ENCODE measurements at regions not wholly inside any gene's neighbourhood (a gene's known extent, or its start where the extent isn't known, plus 50 kb on each side); places are given as distances from the start of the nearest gene placed in this dataset.
"Not testable (repeated sequence)": the region's sequence is repeated elsewhere in the genome, so short reads cannot be mapped to it uniquely, and the experiment has no call there.

- no peak for DNase-seq
Observed at GRCh38 chr9:30799527-30800101, 1584.8 kb upstream of the ACO1 start.

DNA sequence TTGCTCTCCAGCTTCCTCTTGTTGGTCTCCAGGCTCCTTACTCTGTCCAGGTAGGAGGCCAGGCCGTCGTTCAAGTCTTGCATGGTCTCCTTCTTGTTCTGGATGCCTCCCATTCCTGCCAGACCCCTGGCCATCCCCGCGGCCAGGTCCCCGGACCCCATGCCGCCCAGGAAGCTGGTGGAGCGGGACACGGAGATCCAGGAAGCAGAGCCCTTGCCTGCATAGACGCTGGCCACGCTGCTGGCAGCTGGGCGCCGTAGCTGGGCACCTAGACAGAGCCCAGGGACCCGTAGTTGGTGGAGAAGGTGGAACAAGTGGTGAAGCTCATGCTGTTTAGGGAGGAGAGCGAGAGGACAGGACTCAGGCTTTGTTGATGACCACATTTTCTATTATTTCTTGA is 1584.0 kb upstream of the ACO1 start:
- no peak for DNase-seq

DNA sequence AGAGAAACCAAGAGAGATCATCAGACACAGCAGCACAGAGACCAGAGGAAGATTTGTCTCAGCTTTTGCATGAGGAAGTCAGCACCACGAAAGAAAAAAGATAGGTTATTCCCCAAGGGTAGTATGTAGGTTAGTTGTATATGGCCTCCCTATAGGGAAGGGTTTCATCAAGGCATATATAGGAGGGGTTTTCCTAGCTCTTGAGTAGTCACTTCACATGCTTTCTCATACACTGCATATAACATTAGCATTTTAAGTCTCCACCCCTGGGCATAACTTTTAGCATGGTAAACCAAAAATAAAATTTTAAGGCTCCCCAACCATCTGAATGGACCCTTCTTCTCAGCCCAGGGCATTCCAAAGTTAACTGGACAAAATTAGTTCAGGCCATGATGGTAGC is 1571.6 kb upstream of the ACO1 start:
- no peak for DNase-seq

GRCh38 chr9:30815585-30815984 is 1568.9 kb upstream of the ACO1 start:
- DNase-seq = no peak

DNA sequence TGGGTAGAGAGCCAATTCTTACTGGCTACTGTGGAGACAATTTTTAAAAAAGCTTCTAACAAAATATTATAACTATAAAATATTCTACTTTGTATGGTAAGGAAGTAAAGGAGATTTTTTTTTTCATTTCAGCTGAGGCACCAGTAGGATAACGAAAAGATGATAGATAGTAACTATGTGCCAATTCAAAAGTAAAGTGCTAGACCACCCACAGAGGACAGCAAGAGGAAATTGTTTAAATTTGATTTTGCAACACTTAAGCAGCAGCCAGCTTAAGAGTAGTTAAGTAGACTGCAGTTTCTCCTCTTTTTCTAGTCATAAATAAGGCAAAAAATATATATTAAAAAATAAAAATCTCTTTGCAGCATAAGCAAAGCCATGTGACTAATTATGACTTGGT is 1539.3 kb upstream of the ACO1 start:
- no peak for DNase-seq

DNA sequence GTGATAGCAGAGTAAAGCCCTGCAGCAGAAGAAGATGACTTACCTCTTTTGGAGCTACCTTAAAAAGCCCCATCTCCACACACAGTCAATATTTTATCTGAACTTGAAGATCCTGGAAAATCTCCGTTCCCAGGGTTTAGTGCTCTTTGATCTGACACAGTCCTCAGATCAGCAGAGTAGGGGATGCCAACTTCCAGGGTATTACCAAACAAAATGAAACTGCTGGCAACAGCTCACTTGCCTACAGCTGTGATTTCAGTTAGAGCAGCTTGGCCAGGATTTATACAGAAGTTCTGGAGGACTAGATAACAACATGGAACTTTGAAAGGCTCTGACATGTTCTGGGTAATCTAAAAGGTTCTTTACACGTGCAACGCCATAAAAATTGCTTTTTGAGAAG is 1537.8 kb upstream of the ACO1 start:
- DNase-seq = no peak

DNA sequence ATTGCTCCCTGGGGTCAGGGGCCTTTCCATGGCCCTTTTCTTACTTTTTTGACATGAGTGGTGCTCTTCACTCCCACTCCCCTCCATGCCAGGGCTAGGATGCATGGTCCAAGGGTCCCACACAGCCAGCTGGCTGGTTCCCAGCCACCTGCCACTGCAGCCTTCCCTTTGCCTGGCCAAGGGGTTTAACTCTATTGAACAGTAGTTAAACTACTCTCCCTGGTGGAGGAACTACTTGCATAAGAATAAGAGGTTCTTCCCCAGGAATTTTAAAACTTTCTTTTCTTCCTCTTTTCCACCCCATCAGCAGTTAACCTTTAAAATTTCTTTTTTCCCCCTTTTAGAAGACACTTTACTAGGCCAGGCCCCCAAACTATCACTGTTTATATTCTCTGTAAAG is 1532.8 kb upstream of the ACO1 start:
- no peak for DNase-seq

- DNase-seq = no peak
Observed at GRCh38 chr9:30900706-30901105, 1483.7 kb upstream of the ACO1 start.

DNA sequence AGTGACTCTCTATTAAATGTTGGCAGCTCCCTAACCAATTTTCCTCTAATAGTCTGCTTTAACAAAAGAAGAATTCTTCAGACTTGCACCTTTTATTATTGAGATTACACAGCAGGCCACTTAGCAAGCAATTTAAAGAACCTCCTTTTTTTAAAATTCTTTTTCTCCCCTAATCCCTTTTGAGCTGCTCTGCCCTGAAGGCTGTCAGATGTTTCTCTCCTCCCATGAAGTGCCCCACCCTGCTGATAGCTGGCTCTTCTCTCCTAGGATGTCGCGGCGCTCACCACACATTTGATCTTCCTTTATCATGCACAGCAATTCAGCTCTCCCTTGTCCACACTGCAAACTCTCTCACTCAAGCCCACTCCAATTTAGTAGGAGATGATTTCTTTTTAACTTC is 1471.1 kb upstream of the ACO1 start:
- no peak for DNase-seq

- no peak for DNase-seq
Observed at GRCh38 chr9:30915451-30915850, 1469.0 kb upstream of the ACO1 start.

DNA sequence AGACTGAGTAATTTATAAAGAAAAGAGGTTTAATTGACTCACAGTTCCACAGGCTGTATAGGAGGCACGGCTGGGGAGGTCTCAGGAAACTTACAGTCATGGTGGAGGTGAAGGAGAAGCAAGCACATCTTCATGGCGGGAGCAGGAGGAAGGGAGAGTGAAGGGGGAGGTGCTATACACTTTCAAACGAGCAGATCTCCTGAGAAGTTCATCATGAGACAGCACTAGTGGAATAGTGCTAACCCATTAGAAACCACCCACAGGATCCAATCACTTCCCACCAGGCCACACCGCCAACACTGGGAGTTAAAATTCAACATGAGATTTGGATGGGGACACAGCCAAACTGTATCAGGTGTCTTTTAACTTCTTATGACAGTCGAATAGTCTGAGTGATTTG is 1459.3 kb upstream of the ACO1 start:
- DNase-seq = no peak

DNA sequence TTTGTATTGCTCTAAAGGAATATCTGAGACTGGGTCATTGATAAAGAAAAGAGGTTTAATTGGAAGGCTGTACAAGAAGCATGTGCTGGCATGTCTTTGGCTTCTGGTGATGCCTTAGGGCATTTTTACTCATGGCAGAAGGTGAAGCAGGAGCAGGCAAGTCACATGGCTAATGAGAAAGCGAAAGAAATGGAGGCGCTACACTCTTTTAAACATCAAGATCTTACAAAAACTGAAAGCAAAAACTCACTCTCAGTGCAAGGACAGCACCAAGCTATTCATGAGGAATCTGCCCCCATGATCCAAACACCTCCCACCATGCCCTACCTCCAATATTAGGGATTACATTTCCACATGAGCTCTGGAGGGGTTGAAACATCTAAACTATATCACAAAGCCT is 1458.8 kb upstream of the ACO1 start:
- no peak for DNase-seq

GRCh38 chr9:30928045-30928444 is 1456.4 kb upstream of the ACO1 start:
- DNase-seq = no peak

DNA sequence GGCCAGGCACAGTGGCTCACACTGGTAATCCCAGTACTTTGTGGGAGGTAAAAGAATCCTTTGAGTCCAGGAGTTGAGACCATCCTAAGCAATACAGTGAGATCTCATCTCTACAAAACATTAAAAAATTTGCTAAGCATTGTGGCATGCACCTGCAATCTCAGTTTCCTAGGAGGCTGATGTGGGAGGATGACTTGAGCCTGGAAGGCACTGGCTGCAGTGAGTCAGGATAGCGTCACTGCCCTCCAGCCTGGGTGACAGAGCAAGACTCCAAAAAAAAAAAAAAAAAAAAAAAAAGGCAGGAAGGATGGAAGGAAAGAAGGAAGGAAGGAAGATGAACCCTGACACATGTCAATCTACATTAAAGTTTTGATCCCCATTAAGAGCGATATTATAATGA is 1452.2 kb upstream of the ACO1 start:
- no peak for DNase-seq

DNA sequence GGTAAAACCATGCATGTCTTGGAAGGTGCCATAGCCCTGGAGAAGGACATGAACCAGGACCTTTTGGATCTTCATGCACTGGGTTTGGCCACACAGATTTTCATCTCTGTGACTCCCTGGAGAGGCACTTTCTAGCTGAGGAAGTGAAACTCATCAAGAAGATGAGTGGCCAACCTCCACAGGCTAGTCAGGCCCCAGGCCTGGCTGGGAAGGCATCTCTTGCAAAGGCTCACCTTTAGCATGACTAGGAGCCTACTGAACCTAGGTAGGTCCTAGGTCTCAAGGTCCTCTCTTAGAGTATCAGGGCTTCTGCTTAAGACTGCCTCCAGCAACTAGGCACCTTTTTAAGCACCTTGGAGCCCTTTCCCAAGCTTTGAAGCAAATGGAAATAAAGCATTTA is 1448.7 kb upstream of the ACO1 start:
- DNase-seq = no peak

DNA sequence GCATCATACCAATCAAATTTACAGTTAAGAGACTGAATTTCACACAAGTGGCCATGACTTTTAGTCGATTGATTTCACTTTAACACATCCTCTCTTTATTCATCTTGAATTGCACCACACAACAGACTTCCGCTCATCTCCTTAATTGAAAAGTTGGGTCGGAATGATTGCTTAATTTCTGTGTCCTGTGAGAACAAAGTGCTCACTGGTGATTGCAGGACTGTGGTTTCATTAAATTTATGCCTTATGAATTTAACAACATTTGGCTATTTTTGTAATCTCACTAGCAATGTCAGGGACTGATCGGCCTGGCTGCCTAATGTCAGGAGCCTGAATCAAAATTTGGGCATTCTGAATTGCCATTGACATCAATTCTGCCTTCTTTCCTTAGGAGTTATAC is 1447.3 kb upstream of the ACO1 start:
- DNase-seq = no peak

- not testable (repeated sequence) for DNase-seq
Observed at GRCh38 chr9:30942852-30943251, 1441.6 kb upstream of the ACO1 start.

GRCh38 chr9:30943446-30944224 is 1440.8 kb upstream of the ACO1 start:
- no peak for DNase-seq

GRCh38 chr9:30944225-30944569 is 1440.2 kb upstream of the ACO1 start:
- DNase-seq = no peak

- no peak for DNase-seq
Observed at GRCh38 chr9:30944741-30945280, 1439.6 kb upstream of the ACO1 start.

DNA sequence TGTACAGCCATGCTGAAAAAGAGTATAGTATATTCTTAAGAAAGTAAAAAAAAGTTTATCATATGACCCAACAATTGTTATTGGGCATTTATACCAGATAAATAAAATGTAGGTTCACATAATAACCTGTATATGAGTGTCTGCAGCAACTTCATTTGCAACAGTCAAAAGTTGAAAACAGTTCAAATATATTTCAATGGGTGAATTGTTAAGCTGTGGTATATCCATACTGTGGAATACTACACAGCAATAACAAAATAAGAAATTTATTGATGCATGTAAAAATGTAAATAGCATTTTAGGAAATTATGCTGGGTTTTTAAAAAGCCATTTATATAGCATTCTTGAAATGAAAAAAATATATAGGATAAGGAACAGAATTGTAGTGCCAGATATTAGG is 1420.1 kb upstream of the ACO1 start:
- DNase-seq = no peak

DNA sequence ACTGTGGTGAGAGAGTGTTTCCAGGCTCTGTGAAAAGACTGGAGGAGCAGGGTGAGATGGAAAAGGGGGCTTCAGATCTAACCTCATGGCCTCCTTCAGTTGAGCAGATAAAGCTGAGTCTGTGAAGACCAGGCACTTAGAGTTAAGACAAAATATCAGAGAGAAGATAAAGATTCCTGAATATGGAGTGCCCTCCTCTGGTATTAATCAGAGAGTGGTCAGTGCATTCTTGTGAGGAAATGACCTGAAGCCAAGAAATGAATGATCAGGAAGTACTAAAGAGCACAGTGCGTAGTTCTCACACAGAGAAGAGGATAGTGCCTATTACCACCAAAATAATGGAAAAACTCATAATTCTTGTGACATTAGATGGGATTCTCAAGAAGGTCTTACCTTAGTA is 1417.0 kb upstream of the ACO1 start:
- DNase-seq = no peak

- no peak for DNase-seq
Observed at GRCh38 chr9:30970186-30970585, 1414.3 kb upstream of the ACO1 start.

GRCh38 chr9:30970812-30971211 is 1413.6 kb upstream of the ACO1 start:
- DNase-seq = no peak

DNA sequence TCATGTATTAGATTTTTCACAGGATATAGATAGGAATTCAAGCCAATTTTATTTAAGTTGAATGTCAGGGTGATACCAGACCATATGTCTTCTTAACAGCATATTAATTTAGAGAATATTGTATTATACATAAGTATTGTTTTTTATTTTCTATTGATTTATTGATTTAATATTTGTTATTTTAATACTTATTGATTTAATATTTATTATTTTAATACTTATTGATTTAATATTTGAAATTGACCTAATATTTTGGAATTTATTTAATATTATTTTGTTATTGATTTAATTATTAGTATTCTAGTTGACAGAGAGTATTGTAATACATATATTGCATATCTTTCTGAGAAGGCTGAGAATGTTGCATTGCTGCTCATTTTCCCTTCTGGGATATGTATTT is 1411.8 kb upstream of the ACO1 start:
- no peak for DNase-seq
